ENCODE measurements at regions not wholly inside any gene's neighbourhood (a gene's known extent, or its start where the extent isn't known, plus 50 kb on each side); places are given as distances from the start of the nearest gene placed in this dataset.

- no peaks in the 10 kb centered on the region for H3K79me2 ChIP-seq (ENCODE audit: control insufficient read depth, insufficient read depth, low read length)
- FAIRE-seq (no peak), DNase-seq (ENCODE audit: extremely low read depth in 1 of 4, low spot score in 3 of 4) (no peak), ATAC-seq (no peak)
- no peaks in the 10 kb centered on the region for H3K4me1 ChIP-seq (replicated peaks in 1 of 2; ENCODE audit: control insufficient read depth in 2 of 2, insufficient read depth in 2 of 2, low read length in 2 of 2)
- no peak for TF ChIP-seq SRF (CRISPR knock-in tag; IDR thresholded peaks at IDR 0.05)
- no peak for TF ChIP-seq KDM2B (CRISPR knock-in tag; IDR thresholded peaks at IDR 0.05)
- no peak for TF ChIP-seq MTA3 (IDR thresholded peaks at IDR 0.05; ENCODE audit: borderline replicate concordance)
- H3K4me2 ChIP-seq (ENCODE audit: insufficient read depth, low read length) = no peak overlapping the region
- H3K36me3 ChIP-seq (ENCODE audit: control insufficient read depth, insufficient read depth, low read length) = no peaks in the 10 kb centered on the region
- H3K27ac ChIP-seq (ENCODE audit: extremely low read depth, low read depth, low read length) = no peak overlapping the region
- no peaks in the 10 kb centered on the region for H3K9me3 ChIP-seq (replicated peaks; ENCODE audit: control insufficient read depth, insufficient read depth, low read depth, low read length)
- POLR2A ChIA-PET = no interaction called here
- H2AFZ ChIP-seq (ENCODE audit: low read depth, low read length) = no peak overlapping the region
- no peak overlapping the region for H3K9ac ChIP-seq (ENCODE audit: insufficient read depth in 1 of 2, low read depth in 2 of 2, low read length in 2 of 2)
- WGBS (ENCODE audit: insufficient coverage, low coverage, missing lambda C conversion rate) = 0% methylated on average over 1 of the region's 1 CpG
- no peaks in the 10 kb centered on the region for H4K20me1 ChIP-seq (replicated peaks; ENCODE audit: control insufficient read depth, insufficient read depth, low read length)
- intact Hi-C loops (cut with micrococcal nuclease) (no loop called here), in situ Hi-C loops (cut with MboI) (no loop called here)
- no peaks in the 10 kb centered on the region for H3K9me1 ChIP-seq (ENCODE audit: control insufficient read depth, insufficient read depth, low read length)
- CTCF ChIA-PET (ENCODE audit: low intra/inter-chr PET ratio) = no interaction called here
- H3K27me3 ChIP-seq (ENCODE audit: control insufficient read depth in 2 of 2, insufficient read depth in 2 of 2, low read length in 2 of 2) = no peaks in the 10 kb centered on the region
- no peak overlapping the region for H3K4me3 ChIP-seq
- BruUV-seq (replicated peaks) = no TSS peak
Measured at GRCh38 chr4:124913237-124913636, 200.7 kb upstream of the ANKRD50 start.

DNA sequence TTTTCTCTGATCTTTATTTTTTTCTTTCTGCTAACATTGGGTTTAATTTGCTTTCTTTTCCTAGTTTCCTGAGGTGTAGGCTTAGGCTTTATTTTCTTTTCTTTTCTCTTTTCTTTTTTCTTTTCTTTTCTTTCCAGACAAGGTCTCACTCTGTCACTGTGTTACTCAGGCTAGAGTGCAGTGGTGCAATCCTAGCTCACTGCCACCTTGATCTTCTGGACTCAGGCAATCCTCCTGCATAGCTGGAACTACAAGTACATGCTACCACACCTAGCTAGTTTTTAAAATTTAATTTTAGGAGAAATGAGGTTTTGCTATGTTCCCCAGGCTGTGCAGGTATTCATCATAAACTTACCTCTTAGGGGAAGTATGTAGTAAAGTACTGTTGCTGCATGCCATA is 197.8 kb upstream of the ANKRD50 start:
- BruUV-seq (replicated peaks) = no TSS peak
- no peak for FAIRE-seq
- intact Hi-C loops (cut with micrococcal nuclease) = no loop called here

More for the DNA sequence above, 197.8 kb upstream of the ANKRD50 start:
- Histone ChIP-seq H2AFZ (ENCODE audit: low read depth, low read length) (no peak overlapping the region), H3K9me1 (ENCODE audit: control insufficient read depth, insufficient read depth, low read length) (no peaks in the 10 kb centered on the region), H3K9me3 (replicated peaks; ENCODE audit: control insufficient read depth, insufficient read depth, low read depth, low read length) (no peaks in the 10 kb centered on the region), H3K9ac (ENCODE audit: insufficient read depth in 1 of 2, low read depth in 2 of 2, low read length in 2 of 2) (no peak overlapping the region), H3K36me3 (ENCODE audit: control insufficient read depth, insufficient read depth, low read length) (no peaks in the 10 kb centered on the region), H4K20me1 (replicated peaks; ENCODE audit: control insufficient read depth, insufficient read depth, low read length) (no peaks in the 10 kb centered on the region), H3K27ac (ENCODE audit: extremely low read depth, low read depth, low read length) (no peak overlapping the region), H3K27me3 (ENCODE audit: control insufficient read depth in 2 of 2, insufficient read depth in 2 of 2, low read length in 2 of 2) (no peaks in the 10 kb centered on the region), H3K79me2 (ENCODE audit: control insufficient read depth, insufficient read depth, low read length) (no peaks in the 10 kb centered on the region), H3K4me2 (ENCODE audit: insufficient read depth, low read length) (no peak overlapping the region), H3K4me1 (replicated peaks in 1 of 2; ENCODE audit: control insufficient read depth in 2 of 2, insufficient read depth in 2 of 2, low read length in 2 of 2) (no peaks in the 10 kb centered on the region), H3K4me3 (no peak overlapping the region)
- POLR2A ChIA-PET = no interaction called here
- TF ChIP-seq HNRNPK (IDR thresholded peaks at IDR 0.05; ENCODE audit: low read depth, low read length, poor library complexity, severe bottlenecking) (no peak), BRD4 (IDR thresholded peaks at IDR 0.05) (no peak), PHTF2 (CRISPR knock-in tag; IDR thresholded peaks at IDR 0.05) (no peak), PATZ1 (CRISPR knock-in tag; IDR thresholded peaks at IDR 0.05; ENCODE audit: borderline replicate concordance) (no peak)
- in situ Hi-C loops (cut with MboI) = no loop called here
- DNase-seq (ENCODE audit: extremely low read depth in 1 of 4, low spot score in 3 of 4) = no peak
- ATAC-seq = no peak
- CTCF ChIA-PET (ENCODE audit: low intra/inter-chr PET ratio) = no interaction called here
